CD4-positive, alpha-beta T cell treated with Interleukin-1 beta for 1 hour (primary cell): ENCODE measurements at regions not wholly inside any gene's neighbourhood (a gene's known extent, or its start where the extent isn't known, plus 50 kb on each side); places are given as distances from the start of the nearest gene placed in this dataset.
A peak's percentile ranks its signal among the peaks of the same experiment; 100 is the strongest.
"Not testable (repeated sequence)": the region's sequence is repeated elsewhere in the genome, so short reads cannot be mapped to it uniquely, and the experiment has no call there.

Experiments used
- DNase-seq, 2 donors: peaks; one replicate each; pipeline ENCODE4 v3.0.0-alpha.2; 2020 to 2022

DNA sequence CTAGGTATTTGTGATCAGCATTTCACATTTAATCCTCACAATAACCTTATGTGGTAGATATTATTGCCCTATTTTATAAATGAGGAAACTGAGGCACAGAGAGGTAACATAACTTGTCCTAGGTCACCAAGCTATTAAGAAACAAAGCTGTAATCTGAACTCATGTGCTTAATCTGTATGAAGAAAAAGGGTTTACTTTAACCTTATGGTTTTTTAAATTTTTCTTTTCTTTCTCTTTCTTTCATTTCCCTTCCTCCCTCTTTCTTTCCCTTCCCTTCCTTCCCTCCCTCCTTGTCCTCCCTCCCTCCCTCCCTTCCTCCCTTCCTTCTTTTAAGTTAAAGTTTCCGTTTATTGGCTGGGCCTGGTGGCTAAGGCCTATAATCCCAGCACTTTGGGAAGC is 105.2 kb upstream of the AMZ2 start:
- DNase-seq, result no peak

GRCh38 chr17:68143425-68143824 is 104.4 kb upstream of the AMZ2 start:
- no peak for DNase-seq

DNA sequence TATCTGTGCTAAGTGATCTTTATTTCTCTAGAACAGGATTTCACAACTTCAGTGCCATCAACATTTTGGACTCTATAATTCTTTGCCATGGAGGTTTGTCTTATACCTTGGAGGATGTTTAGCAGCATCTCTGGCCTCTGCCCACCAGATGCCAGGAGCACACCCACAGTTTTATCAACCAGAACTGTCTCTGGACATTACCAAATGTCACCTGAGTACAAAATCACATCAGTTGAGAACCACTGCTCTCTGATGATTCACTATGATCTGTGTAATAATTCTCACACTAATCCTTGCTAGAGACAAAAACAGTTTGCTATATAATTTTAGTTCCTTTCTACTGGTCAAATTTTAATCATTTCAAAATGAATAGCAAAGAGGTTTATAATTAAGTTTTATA is 102.8 kb upstream of the AMZ2 start:
- DNase-seq, result no peak

DNA sequence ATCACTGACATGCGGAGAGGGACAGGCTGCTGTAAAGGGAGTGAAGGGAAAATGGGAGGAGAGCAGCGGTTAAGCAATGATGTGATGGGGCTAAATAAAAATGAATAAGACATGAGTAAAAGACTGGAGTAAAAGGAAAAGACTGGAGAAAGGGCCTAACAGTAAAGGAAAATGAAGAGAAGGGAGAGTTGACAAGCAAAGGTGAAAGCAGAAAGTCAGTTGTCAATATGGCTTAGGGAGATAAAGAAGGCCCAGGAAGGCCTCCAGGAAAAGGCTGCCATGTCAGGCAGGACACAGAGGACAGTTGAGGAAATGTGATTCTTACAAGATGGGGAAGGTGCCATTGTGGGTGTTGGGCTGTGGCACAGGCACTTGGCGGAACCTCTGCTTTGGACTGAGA is 98.9 kb upstream of the AMZ2 start:
- no peak for DNase-seq

- DNase-seq, result no peak
Observed at GRCh38 chr17:68152161-68152571, 95.7 kb upstream of the AMZ2 start.

DNA sequence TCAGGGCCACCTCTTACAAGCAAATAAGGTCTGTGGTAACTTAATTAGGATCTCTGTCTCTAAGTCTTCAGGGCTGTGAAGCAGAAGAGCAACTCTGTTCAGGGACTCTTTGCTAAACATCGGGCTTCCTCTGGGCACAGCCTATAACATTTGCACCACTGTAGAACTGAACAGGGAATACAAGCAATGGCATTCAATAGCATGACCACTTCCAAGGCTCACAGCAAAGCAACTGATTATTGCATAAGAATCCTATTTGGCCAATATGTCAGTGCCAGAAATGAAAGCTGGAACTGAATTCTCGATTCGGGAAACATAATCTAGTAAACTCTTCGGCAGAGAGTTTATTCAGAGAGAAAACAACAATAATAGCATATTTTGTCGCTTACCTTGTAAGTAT is 92.2 kb upstream of the AMZ2 start:
- no peak for DNase-seq

DNA sequence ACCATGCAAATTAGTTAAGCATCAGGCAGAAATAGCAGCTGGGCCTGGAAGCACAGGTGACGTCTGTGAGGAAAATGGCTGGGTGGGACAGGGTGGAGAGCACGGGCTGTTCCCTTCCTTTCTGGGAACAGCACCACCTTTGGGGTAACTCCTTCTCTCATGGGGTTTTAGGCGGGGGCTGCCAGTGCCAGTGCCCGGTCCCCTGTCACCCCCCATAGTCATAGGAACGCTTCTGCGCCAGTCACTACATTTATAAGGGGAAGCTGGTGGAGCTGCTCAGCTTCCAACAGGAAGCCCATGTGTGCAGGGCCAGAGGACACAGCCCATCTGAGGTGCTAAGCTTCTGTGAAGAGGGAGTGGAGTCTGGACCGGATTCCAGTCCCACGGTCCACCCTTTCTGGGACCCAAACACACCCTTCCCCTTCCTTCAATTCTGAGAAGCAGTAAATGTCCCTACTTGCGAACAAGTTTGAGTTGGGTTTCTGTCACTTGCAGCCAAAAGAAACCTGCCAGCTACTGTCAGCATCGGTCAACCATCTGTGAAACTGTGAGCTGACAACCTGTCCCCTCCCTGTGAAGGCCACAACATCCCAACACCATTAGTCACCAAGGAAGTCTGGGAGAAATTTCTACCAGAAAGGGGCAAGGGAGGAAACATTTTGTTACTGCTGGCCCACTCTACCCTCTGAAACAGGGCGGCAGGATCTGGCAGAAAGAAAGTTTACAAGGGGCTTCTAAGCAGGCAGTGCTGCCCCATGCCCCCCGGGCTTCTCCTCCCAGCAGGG is 86.0 kb upstream of the AMZ2 start:
- DNase-seq, result no peak

DNA sequence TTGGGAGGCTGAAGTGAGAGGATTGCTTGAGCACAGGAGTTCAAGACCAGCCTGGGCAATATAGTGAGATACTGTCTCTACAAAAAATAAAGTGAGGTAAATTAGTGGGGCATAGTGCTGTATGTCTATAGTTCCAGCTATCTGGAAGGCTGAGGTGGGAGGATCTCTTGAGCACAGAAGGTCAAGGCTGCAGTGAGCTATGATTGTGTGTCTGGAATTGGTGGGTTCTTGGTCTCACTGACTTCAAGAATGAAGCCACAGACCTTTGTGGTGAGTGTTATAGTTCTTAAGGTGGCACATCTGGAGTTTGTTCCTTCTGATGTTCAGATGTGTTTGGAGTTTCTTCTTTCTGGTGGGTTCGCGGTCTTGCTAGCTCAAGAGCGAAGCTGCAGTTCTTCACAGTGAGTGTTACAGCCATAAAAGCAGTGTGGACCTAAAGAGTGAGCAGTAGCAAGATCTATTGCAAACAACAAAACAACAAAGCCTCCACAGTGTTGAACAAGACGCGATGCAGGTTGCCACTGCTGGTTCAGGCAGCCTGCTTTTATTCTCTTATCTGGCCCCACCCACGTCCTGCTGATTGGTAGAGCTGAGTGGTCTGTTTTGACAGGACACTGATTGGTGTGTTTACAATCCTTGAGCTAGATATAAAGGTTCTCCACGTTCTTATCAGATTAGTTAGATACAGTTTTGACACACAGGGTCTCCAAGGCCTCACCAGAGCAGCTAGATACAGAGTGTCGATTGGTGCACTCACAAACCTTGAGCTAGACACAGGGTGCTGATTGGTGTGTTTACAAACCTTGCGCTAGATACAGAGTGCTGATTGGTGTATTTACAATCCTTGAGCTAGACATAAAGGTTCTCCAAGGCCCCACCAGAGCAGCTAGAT is 79.3 kb upstream of the AMZ2 start:
- DNase-seq, result not testable (repeated sequence)

- DNase-seq, result not testable (repeated sequence)
Observed at GRCh38 chr17:68169165-68169821, 78.5 kb upstream of the AMZ2 start.

DNA sequence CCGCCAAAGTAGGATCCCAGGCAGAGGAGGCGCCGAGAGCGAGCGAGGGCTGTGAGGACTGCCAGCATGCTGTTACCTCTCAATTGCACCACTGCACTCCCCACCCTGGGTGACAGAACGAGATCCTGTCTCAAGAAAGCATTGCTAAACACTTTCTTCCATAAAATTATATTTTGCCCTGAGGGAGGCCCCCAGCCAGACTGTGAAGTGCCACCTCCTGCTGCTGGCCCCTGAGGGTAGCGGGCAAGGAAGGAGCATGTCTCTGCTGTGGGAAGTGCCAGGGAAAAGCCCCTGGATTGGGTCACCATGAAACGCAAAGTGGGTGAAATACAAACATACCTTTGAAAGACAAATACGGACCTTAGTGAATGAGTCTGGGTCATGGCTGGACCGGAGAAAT is 78.0 kb upstream of the AMZ2 start:
- DNase-seq, result no peak

DNA sequence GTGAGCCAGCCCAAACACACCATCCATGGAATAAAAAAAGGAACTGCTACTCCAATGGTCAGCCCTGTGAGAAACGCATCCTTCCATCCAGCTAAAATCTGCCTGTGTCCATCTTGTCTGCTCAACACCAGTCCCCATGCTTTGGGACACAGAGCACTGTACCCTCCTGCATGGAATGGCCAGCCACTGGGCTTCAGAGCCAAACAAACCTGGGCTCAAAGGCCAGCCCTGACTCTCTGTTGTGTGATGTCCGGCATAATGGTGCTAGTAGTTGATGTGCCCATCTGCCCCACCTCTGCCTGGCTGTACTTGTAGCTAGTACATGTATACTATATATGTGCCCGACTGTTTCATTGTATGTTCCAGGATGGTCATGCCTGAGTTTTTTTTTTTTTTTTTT is 77.6 kb upstream of the AMZ2 start:
- no peak for DNase-seq

DNA sequence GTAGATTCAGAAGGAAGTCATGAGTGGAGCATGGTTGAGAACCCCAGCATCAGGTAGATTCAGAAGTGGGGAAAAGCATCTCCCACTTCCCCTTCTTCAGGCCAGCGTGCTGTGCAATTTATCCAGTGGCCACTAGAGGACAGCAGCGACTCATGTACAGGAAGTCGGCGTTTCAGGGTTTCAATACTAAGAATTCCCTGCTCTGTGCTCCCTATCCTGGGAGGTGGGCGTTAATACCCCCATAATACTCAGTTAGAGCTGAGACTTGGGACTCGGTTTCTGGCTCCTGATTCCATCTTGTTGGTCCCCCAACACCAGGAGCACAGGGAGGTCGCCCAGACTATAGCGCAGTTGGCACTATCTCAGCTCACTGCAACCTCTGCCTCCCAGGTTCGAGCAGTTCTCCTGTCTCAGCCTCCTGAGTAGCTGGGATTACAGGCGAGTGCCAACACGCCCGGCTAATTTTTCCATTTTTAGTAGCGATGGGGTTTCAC is 75.3 kb upstream of the AMZ2 start:
- peak; percentile 75 to 81 for DNase-seq

GRCh38 chr17:68175416-68175815 is 72.4 kb upstream of the AMZ2 start:
- DNase-seq, result no peak

- no peak for DNase-seq
Observed at GRCh38 chr17:68175905-68176304, 71.9 kb upstream of the AMZ2 start.

DNA sequence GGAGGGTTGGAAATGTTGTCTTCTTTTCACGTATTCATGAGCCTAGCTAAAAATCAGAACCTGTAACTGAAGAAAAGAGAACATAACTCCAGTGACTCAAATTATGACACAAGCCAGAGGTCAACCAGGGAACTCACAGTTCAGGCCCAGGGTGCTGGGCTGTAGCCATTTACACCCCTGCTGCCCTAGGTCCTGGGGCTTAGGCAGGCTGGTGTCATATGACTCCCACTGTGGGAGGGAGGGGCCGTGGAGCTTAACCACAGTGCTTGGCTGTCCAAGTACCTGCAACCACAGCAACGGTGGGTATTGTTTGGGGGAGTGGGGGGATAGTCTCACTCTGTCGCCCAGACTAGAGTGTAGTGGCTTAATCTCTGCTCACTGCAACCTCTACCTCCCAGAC is 71.1 kb upstream of the AMZ2 start:
- no peak for DNase-seq

DNA sequence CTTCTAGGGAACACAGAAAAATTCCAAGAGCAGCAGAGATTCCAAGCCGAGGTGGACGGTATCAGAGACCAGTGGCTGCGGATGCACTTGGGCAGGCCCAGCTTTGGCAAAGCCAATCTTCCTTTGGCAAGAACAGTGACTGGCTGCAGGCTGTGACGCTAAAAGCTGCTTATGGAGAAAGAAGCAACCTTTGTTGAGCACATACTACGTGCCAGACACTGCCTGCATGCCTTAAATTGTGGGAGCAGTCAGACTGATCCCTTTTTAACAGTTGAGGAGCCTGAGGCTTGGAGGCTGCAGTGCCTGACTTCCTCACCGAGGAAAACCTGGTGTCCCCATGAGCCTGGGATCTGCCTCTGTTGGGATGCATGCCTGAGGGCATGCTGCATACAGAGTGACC is 69.0 kb upstream of the AMZ2 start:
- no peak for DNase-seq

DNA sequence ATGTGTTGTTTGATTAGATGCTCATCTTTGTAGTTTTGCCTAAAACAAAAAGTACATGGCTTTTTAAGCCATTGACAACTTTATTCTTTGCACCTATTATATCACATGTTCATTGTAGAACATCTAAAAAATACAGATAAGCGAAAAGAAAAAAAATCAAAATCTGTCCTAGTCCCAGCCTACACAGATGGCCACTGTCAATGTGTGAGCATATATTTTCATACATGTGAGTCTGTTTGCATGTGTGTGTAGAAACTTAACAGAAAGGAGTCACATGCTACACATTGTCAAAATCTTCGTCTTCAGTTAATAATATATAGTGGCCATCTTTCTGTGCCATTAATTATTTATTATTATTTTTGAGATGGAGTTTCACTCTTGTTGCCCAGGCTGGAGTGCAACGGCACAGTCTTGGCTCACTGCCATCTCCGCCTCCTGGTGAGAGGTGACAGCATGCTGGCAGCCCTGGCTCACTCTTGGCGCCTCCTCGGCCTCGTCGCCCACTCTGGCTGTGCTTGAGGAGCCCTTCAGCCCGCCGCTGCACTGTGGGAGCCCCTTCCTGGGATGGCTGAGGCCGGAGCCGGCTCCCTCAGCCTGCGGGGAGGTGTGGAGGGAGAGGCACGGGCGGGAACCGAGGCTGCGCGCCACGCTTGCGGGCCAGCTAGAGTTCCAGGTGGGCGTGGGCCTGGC is 68.5 kb upstream of the AMZ2 start:
- no peak for DNase-seq

DNA sequence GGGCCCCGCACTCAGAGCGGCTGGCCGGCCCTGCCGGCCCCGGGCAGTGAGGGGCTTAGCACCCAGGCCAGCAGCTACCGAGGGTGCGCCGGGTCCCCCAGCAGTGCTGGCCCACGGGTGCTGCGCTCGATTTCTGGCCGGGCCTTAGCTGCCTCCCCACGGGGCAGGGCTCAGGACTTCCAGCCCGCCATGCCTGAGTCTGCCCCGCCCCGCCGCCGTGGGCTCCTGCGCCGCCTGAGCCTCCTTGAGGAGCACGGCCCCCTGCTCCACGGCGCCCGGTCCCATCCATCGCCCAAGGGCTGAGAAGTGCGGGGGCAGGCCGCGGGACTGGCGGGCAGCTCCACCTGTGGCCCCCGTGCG is 67.9 kb upstream of the AMZ2 start:
- no peak for DNase-seq

GRCh38 chr17:68182011-68182306 is 65.9 kb upstream of the AMZ2 start:
- no peak for DNase-seq

- DNase-seq, result peak; percentile 73 to 78
Observed at GRCh38 chr17:68182940-68183551, 64.8 kb upstream of the AMZ2 start.

DNA sequence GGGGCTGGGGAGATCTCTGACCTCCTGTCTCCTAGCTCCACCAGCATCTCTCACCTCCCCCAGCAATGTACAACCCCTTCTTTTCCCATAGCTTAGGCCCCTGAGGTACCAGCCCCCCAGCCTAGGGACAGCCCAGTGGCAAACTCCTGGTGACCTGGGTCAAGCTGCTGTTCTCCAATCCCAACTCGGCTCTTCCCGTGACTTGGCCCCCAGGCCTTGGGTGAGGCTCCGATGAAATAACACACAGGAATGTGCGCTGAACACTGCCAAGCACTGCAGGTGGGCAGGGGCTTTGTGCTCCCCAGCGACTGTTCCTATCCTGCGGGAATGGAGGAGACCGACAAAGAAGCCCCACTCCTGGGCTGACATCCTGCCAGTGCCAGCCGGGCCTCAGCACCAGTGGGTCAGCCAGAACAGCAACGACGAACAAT is 63.7 kb upstream of the AMZ2 start:
- DNase-seq, result no peak

DNA sequence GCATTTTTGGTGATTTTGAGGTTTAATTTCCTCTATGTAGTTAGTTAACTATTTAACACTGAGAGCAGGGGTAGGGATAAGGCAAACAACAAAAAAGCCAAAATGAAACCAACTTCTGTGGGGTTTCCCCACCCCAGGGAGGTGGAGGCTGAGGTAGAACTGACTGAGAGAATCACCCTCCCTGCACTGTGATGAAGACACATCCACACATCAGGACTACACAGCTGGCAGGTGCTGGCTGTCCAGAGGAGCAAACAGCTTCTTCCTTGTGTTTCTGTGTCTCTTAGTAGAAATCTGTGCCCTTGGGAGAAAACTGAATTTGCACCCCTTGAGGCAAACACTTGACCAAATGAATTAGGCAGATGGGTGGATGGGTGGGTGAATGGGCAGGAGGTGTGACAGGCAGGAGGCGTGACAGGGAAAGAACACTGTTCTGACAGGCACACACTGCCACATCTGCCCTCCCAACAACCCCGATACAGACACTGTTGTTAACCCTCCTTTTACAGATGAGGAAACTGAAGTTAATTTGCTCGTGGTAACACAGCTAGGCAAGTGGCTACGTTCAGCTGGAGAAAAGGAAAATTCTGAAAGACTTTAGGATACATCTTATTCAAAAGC is 62.9 kb upstream of the AMZ2 start:
- peak; percentile 58 to 78 for DNase-seq
